Liver (tissue), 3 donors: ENCODE measurements at regions not wholly inside any gene's neighbourhood (a gene's known extent, or its start where the extent isn't known, plus 50 kb on each side); places are given as distances from the start of the nearest gene placed in this dataset.

Experiments used
- HNF4G ChIP-seq: IDR thresholded peaks from 2 replicates; pipeline ENCODE4 v1.6.1; 2016; ENCODE audit warnings: antibody characterized with exemption
- TF ChIP-seq, protein P1 (sequence below): fragments of 150-350 bp; IDR thresholded peaks from 2 replicates; pipeline ENCODE4 v1.5.1; 2017; ENCODE audit warnings: improper control_type of control experiment, low read depth, low read length; ENCODE audit not compliant: missing input control
- donor health status: healthy.
- donor health status: healthy.

DNA sequence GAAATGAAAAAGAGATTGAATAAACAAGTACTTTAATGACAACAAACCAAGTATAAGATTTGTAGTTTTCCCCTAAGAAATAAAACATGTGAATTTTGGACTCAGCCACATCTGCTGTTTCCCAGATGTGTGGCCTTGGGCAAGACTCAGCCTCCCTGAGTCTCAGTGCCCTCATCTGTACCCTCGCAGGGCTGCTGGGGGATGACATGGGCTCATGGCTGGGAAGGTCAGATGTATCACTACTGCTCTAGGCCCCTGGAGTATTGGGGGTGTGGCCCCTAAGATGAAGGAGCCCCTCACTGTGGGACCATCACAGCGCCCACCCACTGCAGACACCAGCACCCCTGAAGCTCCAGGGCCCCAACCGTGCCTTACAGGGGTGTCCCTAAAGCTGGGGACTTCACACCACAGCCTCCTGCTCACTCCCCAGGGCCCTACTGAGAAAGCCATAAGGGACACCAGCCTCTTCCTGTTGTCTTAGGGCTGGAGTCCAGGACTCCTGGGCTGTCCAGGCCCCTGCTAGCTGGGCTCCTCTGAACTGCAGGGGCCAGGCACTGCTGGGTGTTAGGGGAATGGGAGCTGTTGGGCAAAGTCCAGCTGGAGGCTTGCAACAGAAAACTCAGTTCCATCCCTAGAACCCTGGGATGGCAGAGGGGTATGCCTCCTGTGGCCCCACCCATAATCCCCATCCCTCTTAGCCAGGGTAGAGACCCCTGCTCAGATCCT, 104.0 kb upstream of the WNT4 start:
- no peak for TF ChIP-seq HNF4G
- TF ChIP-seq, protein P1, sequence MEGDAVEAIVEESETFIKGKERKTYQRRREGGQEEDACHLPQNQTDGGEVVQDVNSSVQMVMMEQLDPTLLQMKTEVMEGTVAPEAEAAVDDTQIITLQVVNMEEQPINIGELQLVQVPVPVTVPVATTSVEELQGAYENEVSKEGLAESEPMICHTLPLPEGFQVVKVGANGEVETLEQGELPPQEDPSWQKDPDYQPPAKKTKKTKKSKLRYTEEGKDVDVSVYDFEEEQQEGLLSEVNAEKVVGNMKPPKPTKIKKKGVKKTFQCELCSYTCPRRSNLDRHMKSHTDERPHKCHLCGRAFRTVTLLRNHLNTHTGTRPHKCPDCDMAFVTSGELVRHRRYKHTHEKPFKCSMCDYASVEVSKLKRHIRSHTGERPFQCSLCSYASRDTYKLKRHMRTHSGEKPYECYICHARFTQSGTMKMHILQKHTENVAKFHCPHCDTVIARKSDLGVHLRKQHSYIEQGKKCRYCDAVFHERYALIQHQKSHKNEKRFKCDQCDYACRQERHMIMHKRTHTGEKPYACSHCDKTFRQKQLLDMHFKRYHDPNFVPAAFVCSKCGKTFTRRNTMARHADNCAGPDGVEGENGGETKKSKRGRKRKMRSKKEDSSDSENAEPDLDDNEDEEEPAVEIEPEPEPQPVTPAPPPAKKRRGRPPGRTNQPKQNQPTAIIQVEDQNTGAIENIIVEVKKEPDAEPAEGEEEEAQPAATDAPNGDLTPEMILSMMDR = no peak
